Lower leg skin (tissue), 3 donors: ENCODE measurements at regions not wholly inside any gene's neighbourhood (a gene's known extent, or its start where the extent isn't known, plus 50 kb on each side); places are given as distances from the start of the nearest gene placed in this dataset.

Experiments used
- CTCF ChIP-seq, 3 donors: fragments of 450-650 bp; IDR thresholded peaks; one replicate each; pipeline ENCODE4 v1.5.1; 2016; ENCODE audit warnings: antibody characterized with exemption in 3 of 3, mild to moderate bottlenecking in 3 of 3, moderate library complexity in 2 of 3
- POLR2A ChIP-seq, 2 donors: fragments of 450-650 bp; IDR thresholded peaks; one replicate each; pipeline ENCODE4 v1.6.1; 2016 to 2017; ENCODE audit warnings: antibody characterized with exemption in 2 of 2, mild to moderate bottlenecking in 1 of 2, moderate library complexity in 1 of 2

- TF ChIP-seq CTCF (IDR thresholded peaks at IDR 0.05) (no peak), POLR2A (IDR thresholded peaks at IDR 0.05) (no peak)
Measured at GRCh38 chr9:14004110-14004509, 309.8 kb downstream of the NFIB start.
